Smooth muscle cell (in vitro differentiated cells): ENCODE measurements at regions not wholly inside any gene's neighbourhood (a gene's known extent, or its start where the extent isn't known, plus 50 kb on each side); places are given as distances from the start of the nearest gene placed in this dataset. TPM values are rescaled to one million over a fixed set of nuclear protein-coding genes. Genes with fewer than 3 reads are reported as not detected.

Experiments
- small RNA-seq: library from RNA; depleted of rRNA; stranded (forward); fragments of <200 nt; gene quantifications from one replicate; pipeline ENCODE3, GENCODE V24; 2014

Small RNA genes in the stretch of these regions (small RNA-seq; reads per million reads assigned to genes)
- gene AC093815.1: not detected
